ENCODE measurements at regions not wholly inside any gene's neighbourhood (a gene's known extent, or its start where the extent isn't known, plus 50 kb on each side); places are given as distances from the start of the nearest gene placed in this dataset.

GRCh38 chr6:48624631-48625030, 513.6 kb upstream of the PTCHD4 start:
- TF ChIP-seq CTCF (IDR thresholded peaks at IDR 0.05) (no peak), POLR2A (IDR thresholded peaks at IDR 0.05) (no peak), POLR2AphosphoS5 (IDR thresholded peaks at IDR 0.05) (no peak), EP300 (IDR thresholded peaks at IDR 0.05) (no peak)

Measured in gastroesophageal sphincter (tissue), 3 donors.